Vagina (tissue), 2 donors: ENCODE measurements at regions not wholly inside any gene's neighbourhood (a gene's known extent, or its start where the extent isn't known, plus 50 kb on each side); places are given as distances from the start of the nearest gene placed in this dataset.

Experiments
- DNase-seq, 2 donors: peaks; one replicate each; pipeline ENCODE4 v3.0.0-alpha.2; 2017; ENCODE audit errors: extremely low spot score in 2 of 2
- H3K27ac ChIP-seq: fragments of 200-600 bp; sonication (generic); one replicate; pipeline ENCODE4 v1.5.1; 2019
- H3K27me3 ChIP-seq: fragments of 200-600 bp; sonication (generic); one replicate; pipeline ENCODE4 v1.5.1; 2019
- H3K36me3 ChIP-seq, 2 donors: fragments of 200-600 bp; sonication (generic); one replicate each; pipeline ENCODE4 v1.5.1; 2017 to 2019
- H3K4me1 ChIP-seq: fragments of 200-600 bp; sonication (generic); one replicate; pipeline ENCODE4 v1.5.1; 2019
- H3K4me3 ChIP-seq, 2 donors: fragments of 200-600 bp; sonication (generic); 1 replicate in 1 of 2; 2 replicates in 1 of 2; pipeline ENCODE4 v1.5.1; 2016 to 2019
- H3K9me3 ChIP-seq: fragments of 200-600 bp; sonication (generic); one replicate; pipeline ENCODE4 v1.5.1; 2019
- CTCF ChIP-seq, 3 experiments: fragments of 450-650 bp in 2 of 3; fragments of 200-600 bp in 1 of 3; sonication (generic) in 1 of 3; IDR thresholded peaks; one replicate each; pipeline ENCODE4 v1.5.1; 2017 to 2019; ENCODE audit warnings: antibody characterized with exemption in 3 of 3, mild to moderate bottlenecking in 2 of 3, moderate library complexity in 2 of 3
- POLR2A ChIP-seq, 2 donors: fragments of 450-650 bp; IDR thresholded peaks; one replicate each; pipeline ENCODE4 v1.6.1; 2017; ENCODE audit warnings: antibody characterized with exemption in 2 of 2, mild to moderate bottlenecking in 2 of 2, moderate library complexity in 2 of 2
- POLR2AphosphoS5 ChIP-seq, 2 donors: sonication (generic); formaldehyde crosslinking; IDR thresholded peaks; one replicate each; pipeline ENCODE4 v1.9.0; 2017; ENCODE audit warnings: antibody characterized with exemption in 2 of 2, mild to moderate bottlenecking in 2 of 2, low read depth in 1 of 2; ENCODE audit not compliant: insufficient read depth in 1 of 2
- intact Hi-C: fragments of 100-400 bp; cut with DNase I; formaldehyde crosslinking; loops from one replicate; pipeline ENCODE4 v1.15.1; 2023

- no peak for TF ChIP-seq CTCF (IDR thresholded peaks at IDR 0.05)
- TF ChIP-seq POLR2A (IDR thresholded peaks at IDR 0.05) = no peak
- no peak for TF ChIP-seq POLR2AphosphoS5 (IDR thresholded peaks at IDR 0.05; ENCODE audit: insufficient read depth in 1 of 2, low read depth in 1 of 2)
- no peaks in the 10 kb centered on the region for H3K27me3 ChIP-seq
- no peak overlapping the region for H3K4me3 ChIP-seq
- no peak overlapping the region for H3K27ac ChIP-seq
- intact Hi-C loops = no loop called here
- H3K36me3 ChIP-seq = no peaks in the 10 kb centered on the region
- H3K9me3 ChIP-seq = no peaks in the 10 kb centered on the region
- DNase-seq = no peak
- H3K4me1 ChIP-seq = no peaks in the 10 kb centered on the region
Measured at GRCh38 chr2:81853341-81853740, 1548.8 kb upstream of the LRRTM1 start.

- H3K27ac ChIP-seq = no peak overlapping the region
- H3K9me3 ChIP-seq = no peaks in the 10 kb centered on the region
- TF ChIP-seq POLR2A (IDR thresholded peaks at IDR 0.05) (no peak), POLR2AphosphoS5 (IDR thresholded peaks at IDR 0.05; ENCODE audit: insufficient read depth in 1 of 2, low read depth in 1 of 2) (no peak), CTCF (IDR thresholded peaks at IDR 0.05) (no peak)
- intact Hi-C loops = no loop called here
- no peaks in the 10 kb centered on the region for H3K4me1 ChIP-seq
- DNase-seq = no peak
- H3K27me3 ChIP-seq = no peaks in the 10 kb centered on the region
- no peak overlapping the region for H3K4me3 ChIP-seq
- H3K36me3 ChIP-seq = no peaks in the 10 kb centered on the region
Measured at GRCh38 chr2:81852651-81853050, 1548.1 kb upstream of the LRRTM1 start.

- Histone ChIP-seq H3K27me3 (no peaks in the 10 kb centered on the region), H3K9me3 (no peaks in the 10 kb centered on the region), H3K4me1 (no peaks in the 10 kb centered on the region), H3K4me3 (no peak overlapping the region), H3K27ac (no peak overlapping the region), H3K36me3 (no peaks in the 10 kb centered on the region)
- intact Hi-C loops = no loop called here
- no peak for DNase-seq
- TF ChIP-seq CTCF (IDR thresholded peaks at IDR 0.05) = no peak
- TF ChIP-seq POLR2AphosphoS5 (IDR thresholded peaks at IDR 0.05; ENCODE audit: insufficient read depth in 1 of 2, low read depth in 1 of 2) = no peak
- TF ChIP-seq POLR2A (IDR thresholded peaks at IDR 0.05) = no peak
Measured at GRCh38 chr2:81839780-81840179, 1535.2 kb upstream of the LRRTM1 start.

GRCh38 chr2:81835321-81836000 lies 1530.9 kb upstream of the LRRTM1 start:
- TF ChIP-seq POLR2A (IDR thresholded peaks at IDR 0.05) (no peak), CTCF (IDR thresholded peaks at IDR 0.05) (no peak), POLR2AphosphoS5 (IDR thresholded peaks at IDR 0.05; ENCODE audit: insufficient read depth in 1 of 2, low read depth in 1 of 2) (no peak)
- H3K27ac ChIP-seq = no peak overlapping the region
- no peaks in the 10 kb centered on the region for H3K27me3 ChIP-seq
- no peak overlapping the region for H3K4me3 ChIP-seq
- intact Hi-C loops = no loop called here
- H3K36me3 ChIP-seq = no peaks in the 10 kb centered on the region
- no peak for DNase-seq
- H3K9me3 ChIP-seq = peaks cover 6% of the 10 kb centered on the region
- no peaks in the 10 kb centered on the region for H3K4me1 ChIP-seq

- intact Hi-C loops = no loop called here
- H3K36me3 ChIP-seq = no peaks in the 10 kb centered on the region
- no peaks in the 10 kb centered on the region for H3K4me1 ChIP-seq
- no peak overlapping the region for H3K27ac ChIP-seq
- DNase-seq = no peak
- no peak overlapping the region for H3K4me3 ChIP-seq
- H3K27me3 ChIP-seq = no peaks in the 10 kb centered on the region
- no peaks in the 10 kb centered on the region for H3K9me3 ChIP-seq
- TF ChIP-seq POLR2AphosphoS5 (IDR thresholded peaks at IDR 0.05; ENCODE audit: insufficient read depth in 1 of 2, low read depth in 1 of 2) = no peak
- TF ChIP-seq POLR2A (IDR thresholded peaks at IDR 0.05) = no peak
- no peak for TF ChIP-seq CTCF (IDR thresholded peaks at IDR 0.05)
Measured at GRCh38 chr2:81786811-81787210, 1482.3 kb upstream of the LRRTM1 start.
